Ecto neural progenitor cell (in vitro differentiated cells): ENCODE measurements at regions not wholly inside any gene's neighbourhood (a gene's known extent, or its start where the extent isn't known, plus 50 kb on each side); places are given as distances from the start of the nearest gene placed in this dataset.

ENCODE experiments used
- DNase-seq: peaks from one replicate; pipeline ENCODE4 v3.0.0-alpha.2; 2018; ENCODE audit warnings: low spot score

- no peak for DNase-seq
Measured at GRCh38 chr2:67660015-67660602, 263.0 kb downstream of the ETAA1 start.

DNA sequence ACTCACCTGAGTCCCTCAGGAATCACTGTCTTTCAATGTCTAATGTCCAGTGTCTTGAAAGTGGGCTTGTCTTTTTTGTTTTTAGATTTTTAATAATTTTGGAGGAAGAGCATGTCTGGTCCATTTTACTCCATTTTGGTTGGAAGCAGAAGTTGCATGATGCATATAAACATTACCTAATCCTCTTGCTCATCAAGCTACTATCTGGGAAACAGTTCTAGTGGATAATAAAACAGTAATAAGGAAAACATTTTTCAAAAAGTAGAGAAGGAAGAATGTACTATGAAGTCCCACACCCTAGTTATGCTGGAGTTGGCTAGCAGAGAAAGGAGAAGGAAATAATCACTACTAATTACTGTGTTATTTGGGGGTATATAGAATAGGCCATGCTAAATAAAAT, 263.7 kb downstream of the ETAA1 start:
- no peak for DNase-seq

DNA sequence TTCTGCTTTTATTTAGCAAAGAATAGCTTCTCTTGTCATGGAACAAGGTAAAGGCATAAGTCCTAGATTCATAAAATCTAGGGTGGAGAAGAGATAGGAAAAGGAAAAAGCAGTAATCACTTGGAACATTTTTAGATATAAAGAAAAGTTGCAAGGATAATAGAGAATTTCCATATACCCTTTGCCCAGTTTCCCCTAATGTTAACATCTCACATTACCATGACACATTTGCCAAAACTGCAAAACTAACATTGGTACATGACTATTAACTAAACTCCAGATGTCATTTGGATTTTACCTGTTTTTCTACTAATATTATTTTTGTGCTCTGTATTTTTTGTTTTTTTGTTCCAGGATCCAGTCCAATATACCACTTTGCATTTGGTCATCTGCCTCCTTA, 265.1 kb downstream of the ETAA1 start:
- DNase-seq = no peak

GRCh38 chr2:67663776-67664175, 266.6 kb downstream of the ETAA1 start:
- DNase-seq = no peak

GRCh38 chr2:67666386-67667053, 269.4 kb downstream of the ETAA1 start:
- DNase-seq = no peak

- DNase-seq = no peak
Measured at GRCh38 chr2:67667054-67667908, 270.1 kb downstream of the ETAA1 start.

GRCh38 chr2:67668538-67668937, 271.4 kb downstream of the ETAA1 start:
- DNase-seq = no peak

- DNase-seq = no peak
Measured at GRCh38 chr2:67669168-67669567, 272.0 kb downstream of the ETAA1 start.

DNA sequence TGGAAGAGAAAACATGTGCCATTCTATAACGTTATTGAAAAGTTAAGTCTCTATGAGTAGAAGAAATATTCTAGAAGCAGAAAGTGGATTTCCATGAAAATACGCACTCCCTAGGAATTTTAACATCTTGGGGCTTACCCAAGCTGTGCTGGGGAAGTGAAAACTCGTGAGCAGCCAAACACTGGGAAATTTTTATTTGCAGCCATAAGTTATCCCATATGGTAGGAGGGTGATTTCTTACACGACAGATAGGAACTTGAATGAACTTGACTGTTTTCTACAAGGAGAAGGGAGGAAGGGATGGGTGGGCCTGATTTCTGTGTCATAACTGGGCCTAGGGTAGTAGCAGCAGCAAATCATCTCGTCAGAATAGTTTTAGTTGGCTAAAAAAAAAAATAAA, 272.6 kb downstream of the ETAA1 start:
- no peak for DNase-seq

GRCh38 chr2:67670747-67671183, 273.6 kb downstream of the ETAA1 start:
- DNase-seq = no peak

- DNase-seq = no peak
Measured at GRCh38 chr2:67671464-67672450, 274.6 kb downstream of the ETAA1 start.

DNA sequence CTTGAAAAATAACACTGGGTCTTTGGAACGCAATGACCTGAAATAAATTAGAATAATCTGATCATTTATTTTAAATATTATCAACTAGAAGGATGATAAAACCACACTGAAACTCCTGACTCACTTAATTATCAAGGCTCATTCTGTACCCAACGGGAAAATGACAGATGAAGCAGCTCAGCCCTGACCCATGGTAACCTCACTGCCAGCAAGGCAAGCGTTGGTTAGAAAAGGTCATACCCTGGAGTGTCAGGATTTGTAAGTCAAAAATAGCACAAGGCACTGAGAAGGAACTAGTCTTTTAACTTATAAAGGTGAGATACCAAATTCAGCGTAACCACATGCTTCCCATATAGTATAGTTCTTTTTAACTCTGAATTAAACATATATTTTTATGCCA, 277.5 kb downstream of the ETAA1 start:
- no peak for DNase-seq

- DNase-seq = no peak
Measured at GRCh38 chr2:67684991-67685390, 287.9 kb downstream of the ETAA1 start.

DNA sequence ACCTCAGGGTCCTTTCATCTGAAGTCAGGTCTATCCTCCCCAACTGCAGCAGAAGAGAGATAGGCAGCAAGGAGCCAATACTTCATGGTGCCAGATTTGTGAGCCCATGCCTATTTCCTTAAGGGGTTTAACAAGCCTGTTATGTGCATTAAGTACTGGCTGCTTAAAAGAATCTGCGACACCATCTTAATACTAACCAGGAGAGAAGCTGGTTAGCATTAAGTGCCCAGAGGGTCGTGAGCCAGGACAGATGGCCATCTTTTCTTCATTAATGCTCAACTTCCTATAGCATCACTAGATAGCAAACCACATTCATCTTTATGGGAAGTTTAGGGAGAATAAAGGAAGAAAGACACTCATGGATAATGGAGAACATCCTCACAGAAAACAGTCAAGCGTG, 289.1 kb downstream of the ETAA1 start:
- no peak for DNase-seq

- DNase-seq = no peak
Measured at GRCh38 chr2:67689186-67689585, 292.1 kb downstream of the ETAA1 start.

GRCh38 chr2:67689651-67690050, 292.5 kb downstream of the ETAA1 start:
- no peak for DNase-seq

DNA sequence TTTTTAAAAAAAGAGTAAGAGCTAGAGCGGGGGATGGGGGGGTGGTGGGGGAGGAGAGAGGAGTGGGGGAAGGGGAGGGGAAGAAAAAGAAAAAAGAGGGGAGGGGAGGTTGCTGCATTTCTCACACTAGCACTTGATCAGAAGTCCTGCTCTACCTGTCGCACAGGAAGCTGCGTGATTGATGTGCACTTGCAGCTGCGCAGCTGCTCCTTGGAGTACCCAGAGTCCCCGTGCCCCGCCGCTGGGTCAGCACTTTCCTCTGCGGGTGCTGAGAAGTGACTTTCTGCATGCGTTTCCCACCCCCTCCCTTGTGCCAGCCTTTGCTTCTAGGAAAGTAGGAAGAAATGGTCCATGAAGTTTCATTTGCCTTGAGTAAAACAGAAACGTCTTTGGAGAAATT, 297.3 kb downstream of the ETAA1 start:
- no peak for DNase-seq

- DNase-seq = no peak
Measured at GRCh38 chr2:67701011-67701410, 303.9 kb downstream of the ETAA1 start.

DNA sequence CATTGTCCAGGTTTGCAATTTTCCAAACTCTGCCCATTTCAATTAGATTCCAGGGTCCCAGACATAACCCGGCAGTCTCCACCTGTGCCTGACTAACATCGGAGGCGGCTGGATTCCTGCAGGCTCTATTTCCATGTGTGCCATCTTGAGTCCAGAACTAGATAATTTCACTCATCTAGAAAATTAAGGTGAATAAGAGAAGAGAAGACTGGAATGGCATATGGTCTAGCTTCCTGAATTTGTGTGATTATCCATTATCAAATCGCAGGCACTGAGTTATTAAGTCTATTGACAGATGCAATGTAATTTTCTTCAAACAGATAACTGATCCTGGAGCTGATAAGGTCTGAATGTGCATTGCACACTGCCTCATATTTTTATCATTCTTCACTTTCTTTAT, 305.2 kb downstream of the ETAA1 start:
- no peak for DNase-seq

GRCh38 chr2:67702937-67703336, 305.8 kb downstream of the ETAA1 start:
- DNase-seq = no peak

- no peak for DNase-seq
Measured at GRCh38 chr2:67706082-67706481, 308.9 kb downstream of the ETAA1 start.

DNA sequence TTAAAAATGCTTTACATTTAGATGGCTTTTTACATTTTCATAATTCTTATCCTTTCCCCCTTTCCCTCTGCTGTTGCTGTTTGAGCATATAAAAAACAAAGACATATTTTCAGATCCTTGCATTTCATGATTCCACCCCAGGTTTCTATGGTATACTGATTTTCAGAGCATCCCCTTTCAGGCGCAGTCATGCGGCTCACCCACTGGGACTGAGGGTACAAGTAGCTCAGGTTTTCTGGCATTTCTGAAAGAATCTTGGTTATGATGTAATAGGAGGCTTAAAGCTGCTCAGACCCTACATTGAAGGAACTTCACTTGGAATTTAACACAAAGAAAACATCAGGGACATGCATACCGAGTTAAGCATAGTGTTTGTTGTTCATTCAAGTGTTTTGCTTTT, 310.8 kb downstream of the ETAA1 start:
- DNase-seq = no peak
